Endometrium (tissue), 2 donors: ENCODE measurements at regions not wholly inside any gene's neighbourhood (a gene's known extent, or its start where the extent isn't known, plus 50 kb on each side); places are given as distances from the start of the nearest gene placed in this dataset.

Experiments used
- FAIRE-seq: peaks from 2 replicates; lab custom pipeline; 2012; peaks lifted over from hg19 to GRCh38; lab: Jason Lieb, UNC
- donor health status: control.
- donor health status: control.

- FAIRE-seq: no peak
Measured at GRCh38 chr11:116077092-116077491, 572.9 kb upstream of the CADM1 start.

DNA sequence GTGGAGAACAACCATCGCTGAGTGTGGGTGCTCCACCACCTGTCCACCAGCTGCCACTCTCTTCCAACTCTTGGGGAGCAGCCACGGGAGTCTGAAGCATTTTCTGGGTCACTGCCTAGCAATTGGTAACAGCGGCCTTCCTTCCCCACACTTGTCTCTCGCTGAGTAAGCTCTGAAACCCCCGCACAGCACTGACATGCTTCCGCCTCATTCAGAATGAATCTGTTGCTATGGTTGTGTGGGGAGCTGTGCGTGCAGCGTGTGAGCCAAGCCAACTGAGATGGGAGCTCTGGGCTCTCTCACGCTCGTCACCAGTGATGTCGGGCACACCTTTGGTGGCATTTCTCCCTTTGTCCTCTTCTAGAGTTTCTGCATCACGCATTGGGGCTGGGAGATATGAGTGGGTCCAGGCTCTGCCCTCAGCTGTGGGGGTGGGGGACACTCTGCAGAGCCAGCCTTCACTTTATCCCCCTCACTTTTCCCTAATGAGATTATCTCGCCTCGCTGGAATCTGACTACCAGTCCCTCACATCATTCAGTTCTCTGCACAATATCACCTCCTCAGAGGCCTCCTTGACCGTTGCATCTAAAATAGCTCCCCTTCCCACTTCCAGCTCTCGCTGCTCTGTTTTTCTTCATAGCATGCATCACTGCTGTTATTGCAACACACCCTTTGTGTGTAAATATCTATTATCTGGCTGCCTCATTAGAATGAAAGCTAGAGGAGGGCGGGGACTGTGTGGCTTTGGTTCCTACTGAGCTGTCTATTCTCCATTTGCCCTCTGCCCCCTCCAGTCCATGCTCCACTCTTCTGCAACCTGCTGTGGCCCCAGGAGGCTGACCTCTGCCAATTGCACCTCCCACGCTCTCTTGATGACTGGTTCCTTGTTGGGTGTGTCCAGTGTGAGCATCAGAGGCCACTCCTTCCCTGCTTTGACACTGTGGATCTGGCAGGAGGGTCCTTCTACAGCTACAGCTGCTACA lies 569.9 kb upstream of the CADM1 start:
- FAIRE-seq: no peak

- no peak for FAIRE-seq
Measured at GRCh38 chr11:116072601-116073410, 568.6 kb upstream of the CADM1 start.

- FAIRE-seq: no peak
Measured at GRCh38 chr11:116072133-116072532, 567.9 kb upstream of the CADM1 start.

- FAIRE-seq: no peak
Measured at GRCh38 chr11:116071241-116071640, 567.0 kb upstream of the CADM1 start.

DNA sequence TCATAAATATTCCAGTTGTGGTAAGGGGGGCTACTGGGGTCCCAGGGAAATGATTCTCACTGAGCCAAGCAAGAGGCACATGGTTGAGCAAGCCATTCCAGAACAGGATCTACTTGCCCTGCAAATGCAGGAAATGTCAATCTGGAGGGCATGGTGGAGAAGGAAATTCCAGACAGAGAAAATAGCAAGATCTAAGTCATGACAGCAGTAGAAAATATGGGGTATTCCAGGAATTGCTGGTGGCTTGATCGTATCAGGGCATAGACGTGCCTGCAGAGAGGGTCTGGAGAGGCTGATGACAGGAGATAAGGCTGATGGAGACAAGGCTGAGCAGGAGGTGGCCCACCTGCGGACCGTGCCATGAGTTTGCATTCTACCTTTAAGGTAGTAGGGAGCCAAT lies 566.3 kb upstream of the CADM1 start:
- FAIRE-seq: no peak

DNA sequence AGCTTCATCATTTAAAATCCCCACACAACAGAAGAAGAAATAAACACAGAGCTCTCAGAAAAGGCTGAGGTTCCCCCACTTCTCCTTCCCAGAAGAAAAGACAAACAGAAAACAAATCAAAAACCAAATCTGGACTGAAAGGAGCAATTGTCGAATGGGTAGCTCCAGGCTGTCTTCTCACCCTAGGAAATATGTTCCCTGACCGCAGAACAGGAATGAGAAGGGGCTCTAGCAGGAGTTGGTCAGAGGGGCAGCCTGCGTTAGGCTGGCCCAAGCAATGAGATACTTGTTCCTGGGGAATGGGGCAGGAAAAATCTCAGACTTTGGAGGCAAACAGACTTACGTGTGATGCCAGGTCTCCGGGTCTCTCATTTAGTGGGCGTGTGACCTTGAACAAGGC lies 562.6 kb upstream of the CADM1 start:
- FAIRE-seq: no peak

DNA sequence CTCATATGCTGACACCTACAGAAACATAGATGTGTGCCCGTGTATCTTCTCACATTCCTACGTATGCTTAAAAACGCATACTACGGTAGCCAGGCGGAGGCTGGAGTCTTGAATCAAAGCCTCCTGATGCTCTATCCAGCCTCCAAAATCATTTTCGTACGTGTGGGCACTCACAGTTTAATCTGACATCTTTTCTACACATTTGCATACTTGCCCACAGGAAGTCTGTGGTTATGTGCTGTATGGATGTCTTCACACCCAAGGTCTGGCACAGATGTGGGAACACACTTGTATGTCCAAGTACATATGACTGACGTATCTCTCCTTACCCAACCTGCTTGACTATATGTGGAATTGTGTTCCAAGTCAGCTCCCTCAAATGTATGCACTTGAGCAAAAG lies 561.8 kb upstream of the CADM1 start:
- FAIRE-seq: no peak

DNA sequence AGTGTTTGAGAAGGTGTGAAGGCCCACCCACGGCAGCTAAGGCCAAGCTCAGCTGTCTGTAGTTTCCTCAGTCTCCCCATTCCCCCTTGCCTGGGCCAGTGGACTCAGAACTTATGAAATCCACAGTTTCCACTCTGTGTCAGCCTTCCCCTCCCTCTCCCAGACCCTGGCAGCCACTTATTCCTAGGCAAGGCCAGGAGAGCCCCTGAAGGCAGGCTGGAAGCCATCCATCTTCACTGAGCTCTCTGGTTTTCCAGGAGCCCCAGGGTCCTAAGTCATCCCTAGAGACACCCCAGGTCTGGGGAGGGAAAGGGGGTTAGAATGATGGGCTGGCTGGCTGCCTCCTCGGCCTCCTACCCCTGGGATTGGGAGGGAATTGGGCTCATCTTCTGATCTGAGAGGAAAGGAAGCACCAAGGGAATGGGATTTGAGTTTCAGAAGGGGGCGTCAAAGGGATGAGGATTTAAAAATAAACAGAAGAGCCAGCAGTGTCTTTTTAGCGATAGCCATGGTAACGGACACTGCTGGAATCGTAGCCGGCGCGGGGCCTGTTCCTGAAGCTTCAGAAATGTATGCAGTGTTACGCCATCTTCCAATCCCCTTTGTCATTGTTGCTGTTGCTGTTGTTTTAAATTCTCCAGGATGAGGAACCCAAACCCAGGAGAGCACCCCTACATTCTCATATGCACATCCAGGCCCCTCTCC lies 561.1 kb upstream of the CADM1 start:
- FAIRE-seq: no peak

DNA sequence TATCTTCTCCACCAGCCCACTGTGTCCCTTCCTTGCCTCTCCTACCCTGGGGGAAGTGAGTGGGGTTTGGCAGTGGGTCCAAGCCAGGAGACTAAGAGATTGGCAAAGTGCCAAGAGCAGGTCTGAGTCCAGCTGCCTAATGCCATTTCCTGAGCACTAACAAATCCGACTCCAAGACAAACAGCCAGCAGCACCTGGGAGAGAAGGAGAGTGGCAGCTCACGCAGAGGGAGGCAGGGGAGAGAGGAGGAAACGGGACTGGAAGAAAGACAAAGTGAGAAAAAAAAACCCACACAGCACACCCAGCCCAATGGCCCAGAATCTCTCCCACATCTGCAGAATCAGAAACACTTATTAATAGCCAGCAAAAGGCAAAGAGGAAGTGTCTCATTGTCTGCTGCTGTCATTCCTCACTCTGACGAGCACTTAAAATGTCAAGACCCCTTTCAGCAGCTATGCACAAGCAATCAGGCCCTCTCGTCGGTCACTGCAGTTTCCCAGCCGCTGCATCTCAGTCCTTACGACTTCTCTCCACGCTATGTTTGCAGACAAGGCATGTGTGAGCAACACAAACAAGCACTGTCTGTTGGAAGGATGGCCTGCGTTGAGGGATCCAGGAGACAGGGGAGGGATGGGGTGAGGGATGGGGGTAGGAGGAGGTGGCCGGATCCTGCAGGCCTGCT lies 558.4 kb upstream of the CADM1 start:
- FAIRE-seq: no peak

DNA sequence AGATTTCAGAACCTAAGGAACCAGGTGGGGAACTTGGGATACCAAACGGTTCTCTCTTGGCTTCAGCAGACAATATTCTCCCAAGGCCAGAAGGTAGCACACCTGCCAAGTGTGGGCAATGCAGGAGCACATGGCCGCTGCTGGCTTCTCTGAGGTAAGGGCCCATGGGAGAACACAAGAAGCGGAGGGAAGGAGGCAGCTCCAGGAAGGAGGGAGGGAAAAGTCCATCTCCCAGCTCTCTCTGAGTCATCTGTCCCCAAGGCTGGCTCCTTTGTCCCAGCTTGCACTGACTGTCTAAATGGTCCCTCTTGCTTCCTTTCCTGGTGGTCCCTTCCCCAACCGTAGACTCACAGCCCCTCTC lies 557.9 kb upstream of the CADM1 start:
- no peak for FAIRE-seq

GRCh38 chr11:116061322-116061721 lies 557.1 kb upstream of the CADM1 start:
- FAIRE-seq: no peak

GRCh38 chr11:116059919-116060318 lies 555.7 kb upstream of the CADM1 start:
- FAIRE-seq: no peak

GRCh38 chr11:116057000-116057399 lies 552.8 kb upstream of the CADM1 start:
- FAIRE-seq: no peak

GRCh38 chr11:116055064-116055463 lies 550.8 kb upstream of the CADM1 start:
- no peak for FAIRE-seq

DNA sequence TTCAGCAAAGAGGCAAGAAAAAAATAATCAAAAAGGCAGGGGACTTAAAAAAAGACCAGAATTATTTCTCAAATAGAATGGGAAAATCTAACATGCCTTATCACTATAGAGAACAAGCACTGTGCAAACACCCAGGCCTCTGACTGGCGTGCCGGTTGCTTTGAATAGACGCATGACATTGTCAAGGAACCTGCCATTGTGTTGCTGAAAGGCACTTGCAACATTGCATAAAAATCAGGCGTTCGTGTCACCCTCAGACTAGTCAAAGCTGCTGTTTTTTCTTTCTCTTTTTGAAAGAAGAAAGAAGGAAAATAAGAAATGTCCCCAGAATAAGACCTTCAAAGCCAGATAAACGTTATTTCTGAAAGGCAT lies 549.3 kb upstream of the CADM1 start:
- no peak for FAIRE-seq

GRCh38 chr11:116052603-116053547 lies 548.7 kb upstream of the CADM1 start:
- no peak for FAIRE-seq

- FAIRE-seq: no peak
Measured at GRCh38 chr11:116051494-116051893, 547.3 kb upstream of the CADM1 start.

- no peak for FAIRE-seq
Measured at GRCh38 chr11:116049383-116049782, 545.2 kb upstream of the CADM1 start.

DNA sequence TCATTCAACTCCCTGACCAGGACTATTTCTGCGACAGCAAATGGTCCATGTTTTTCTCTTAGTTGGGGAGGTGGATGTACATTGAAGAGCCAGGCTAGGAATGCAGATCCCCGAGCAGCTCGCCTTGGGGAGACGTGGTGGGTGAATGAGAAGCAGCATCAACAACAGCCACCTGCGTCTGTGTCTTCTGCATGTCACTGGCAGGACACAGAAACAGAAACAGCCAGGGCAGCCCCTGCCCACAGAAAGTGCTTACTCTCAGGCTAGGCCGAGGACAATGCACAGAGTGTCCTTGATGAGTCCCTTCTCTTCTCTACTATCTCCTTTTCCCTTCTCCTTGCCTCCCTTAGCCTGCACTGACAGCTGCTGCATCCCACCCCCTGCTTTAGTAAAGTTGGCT lies 541.9 kb upstream of the CADM1 start:
- no peak for FAIRE-seq

GRCh38 chr11:116044941-116045340 lies 540.7 kb upstream of the CADM1 start:
- FAIRE-seq: no peak
